ENCODE measurements at regions not wholly inside any gene's neighbourhood (a gene's known extent, or its start where the extent isn't known, plus 50 kb on each side); places are given as distances from the start of the nearest gene placed in this dataset.
"Not testable (repeated sequence)": the region's sequence is repeated elsewhere in the genome, so short reads cannot be mapped to it uniquely, and the experiment has no call there.

DNA sequence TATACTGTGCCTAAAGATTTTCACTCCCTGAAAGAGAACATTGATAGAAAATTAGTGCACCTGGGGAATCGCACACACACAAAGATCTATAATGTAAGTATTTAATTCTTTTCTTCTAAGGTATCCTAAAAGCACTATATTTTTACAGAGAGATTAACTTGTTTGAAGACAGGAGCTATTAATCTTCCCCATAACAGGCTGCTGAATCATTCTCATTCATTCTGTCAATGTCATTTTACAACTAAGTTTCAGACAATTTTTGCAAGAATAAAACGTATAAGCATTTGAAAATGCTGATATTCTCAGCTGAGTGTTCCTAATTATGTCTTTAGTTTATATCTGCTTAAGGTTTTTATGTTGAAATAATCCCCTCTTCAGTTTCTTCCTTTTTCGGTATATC is 776.7 kb downstream of the NXPH1 start:
- DNase-seq (ENCODE audit: low spot score) = no peak

DNA sequence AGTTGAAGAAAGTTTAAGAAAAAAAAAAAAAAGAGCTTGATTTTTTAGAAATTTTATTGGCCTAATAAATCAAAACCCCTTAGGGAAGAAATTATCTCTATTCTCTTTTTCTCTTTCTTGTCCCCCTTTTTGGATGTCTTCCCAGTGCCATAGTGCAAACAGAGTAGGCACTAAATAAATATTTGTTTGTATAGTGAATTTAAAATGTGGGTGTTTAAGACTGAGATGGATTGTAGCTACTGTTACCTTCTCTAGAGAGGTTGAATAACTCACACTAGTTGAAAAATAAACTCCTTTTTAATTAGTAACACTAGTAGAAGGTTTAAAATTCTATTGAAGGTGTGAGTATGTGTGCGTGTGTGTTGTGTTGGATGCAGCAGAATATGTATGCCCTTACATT is 783.8 kb downstream of the NXPH1 start:
- DNase-seq (ENCODE audit: low spot score) = no peak

DNA sequence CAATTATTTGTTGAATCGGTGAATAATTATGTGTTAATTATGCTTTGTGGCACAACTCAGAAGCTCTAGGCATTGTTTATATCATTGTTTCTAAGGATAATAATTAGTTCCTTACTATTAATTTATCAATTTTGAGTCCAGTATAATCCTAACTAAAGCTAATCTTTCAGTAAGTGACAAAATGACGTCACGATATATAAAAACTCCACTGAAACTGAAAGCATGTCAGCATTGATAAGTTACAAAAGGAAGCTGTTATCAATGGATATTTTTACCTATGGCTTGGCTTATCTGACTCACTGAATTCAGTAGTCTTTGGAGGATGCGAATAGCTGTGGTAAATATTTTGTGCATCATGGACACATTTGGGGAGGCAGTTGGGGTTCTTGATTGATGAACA is 793.1 kb downstream of the NXPH1 start:
- no peak for DNase-seq (ENCODE audit: low spot score)

DNA sequence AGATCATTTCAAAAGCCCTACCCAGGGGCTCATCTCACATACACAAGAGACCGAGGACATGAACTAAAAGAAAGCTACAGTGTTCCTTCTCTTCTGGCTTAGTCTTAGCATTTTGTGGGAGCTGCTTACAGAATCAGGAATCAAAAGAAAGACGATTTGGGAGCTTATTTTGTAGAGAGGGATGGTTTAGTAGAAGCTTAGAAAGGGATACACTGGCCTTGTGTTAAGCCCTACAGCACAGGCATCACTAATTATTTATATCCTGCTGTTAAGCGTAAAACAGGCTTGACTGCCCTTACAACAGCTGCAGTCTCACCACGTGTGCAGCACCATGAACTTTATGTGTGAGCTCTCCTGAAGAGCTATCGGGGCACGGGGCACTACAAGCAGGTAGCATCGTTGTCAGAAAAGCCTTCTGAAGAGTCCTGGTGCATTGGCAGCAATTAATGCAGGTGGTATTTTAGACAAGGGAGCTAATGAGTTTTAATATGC is 798.3 kb downstream of the NXPH1 start:
- no peak for DNase-seq (ENCODE audit: low spot score)

DNA sequence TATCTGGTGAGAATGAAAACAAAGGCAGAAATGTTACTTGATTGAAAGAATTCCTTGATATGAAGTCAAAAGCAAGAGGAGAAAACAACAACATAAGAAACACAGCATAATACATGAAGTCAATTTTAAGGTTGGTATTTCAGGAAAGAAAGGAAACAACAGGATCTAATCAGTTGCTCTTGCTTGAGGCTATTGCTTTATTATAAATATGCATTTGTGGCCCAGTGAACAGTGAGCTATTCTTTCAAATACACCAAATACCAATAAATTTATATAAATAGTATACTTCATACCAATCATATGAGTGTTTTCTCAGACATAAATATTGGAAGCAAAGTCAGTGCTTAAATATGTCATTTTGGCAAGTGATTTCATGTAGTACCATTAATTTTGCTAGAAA is 806.6 kb downstream of the NXPH1 start:
- DNase-seq (ENCODE audit: low spot score) = no peak

DNA sequence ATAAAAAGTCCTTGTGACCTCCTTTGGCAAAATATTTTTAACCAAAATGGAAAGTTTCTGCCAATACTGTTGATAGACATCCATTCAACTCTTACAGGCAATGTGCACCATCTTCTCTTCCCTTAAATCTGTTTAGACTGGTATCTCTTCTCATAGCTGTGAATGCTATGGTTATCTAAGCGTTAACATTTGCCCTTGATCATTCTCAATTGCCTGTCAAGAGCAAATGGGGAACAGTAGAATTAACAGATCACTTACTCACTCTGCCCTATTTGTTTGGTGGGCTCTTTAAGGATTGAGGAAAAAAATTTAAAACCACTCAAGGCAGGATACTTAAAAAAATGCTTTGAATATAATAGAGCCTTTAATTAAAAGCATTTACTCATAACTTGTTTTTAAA is 808.4 kb downstream of the NXPH1 start:
- DNase-seq (ENCODE audit: low spot score) = no peak

DNA sequence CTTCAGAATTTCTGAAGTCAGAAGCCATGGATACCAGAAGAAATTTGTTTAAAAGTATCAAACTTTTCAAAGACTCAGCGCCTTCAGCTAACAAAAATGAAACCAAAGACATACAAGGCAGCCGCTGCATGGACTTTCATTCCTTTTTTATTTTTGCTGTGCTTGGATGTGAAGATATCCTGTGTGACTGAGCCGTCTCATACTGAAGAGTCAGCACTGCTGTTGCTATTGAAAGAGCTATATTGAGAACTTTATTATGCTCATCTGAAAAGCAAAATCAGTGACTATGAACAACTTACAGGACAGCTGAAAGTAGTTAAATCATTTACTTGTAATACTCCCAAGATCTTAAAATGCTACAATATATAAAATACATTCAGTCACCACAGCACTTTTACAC is 809.2 kb downstream of the NXPH1 start:
- no peak for DNase-seq (ENCODE audit: low spot score)

DNA sequence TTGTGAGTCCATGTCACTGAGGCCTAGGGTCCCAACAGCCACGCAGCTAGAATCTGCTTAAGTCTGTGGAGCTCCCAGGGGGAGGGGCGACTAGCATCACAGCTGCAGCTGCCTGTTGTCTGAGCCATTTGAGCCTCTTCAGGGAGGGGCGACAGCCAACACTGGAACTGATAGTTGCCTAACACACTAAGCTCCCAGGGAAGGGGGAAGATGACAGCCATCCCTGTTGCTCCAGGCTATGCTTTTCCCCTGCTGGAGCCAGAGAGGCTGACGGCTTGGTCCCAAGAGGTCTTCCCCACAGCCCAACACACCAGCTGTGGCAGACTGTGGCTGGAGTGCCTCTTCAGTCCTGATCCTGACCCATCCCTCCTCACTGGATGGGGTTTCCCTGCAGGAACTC is 817.5 kb downstream of the NXPH1 start:
- no peak for DNase-seq (ENCODE audit: low spot score)

DNA sequence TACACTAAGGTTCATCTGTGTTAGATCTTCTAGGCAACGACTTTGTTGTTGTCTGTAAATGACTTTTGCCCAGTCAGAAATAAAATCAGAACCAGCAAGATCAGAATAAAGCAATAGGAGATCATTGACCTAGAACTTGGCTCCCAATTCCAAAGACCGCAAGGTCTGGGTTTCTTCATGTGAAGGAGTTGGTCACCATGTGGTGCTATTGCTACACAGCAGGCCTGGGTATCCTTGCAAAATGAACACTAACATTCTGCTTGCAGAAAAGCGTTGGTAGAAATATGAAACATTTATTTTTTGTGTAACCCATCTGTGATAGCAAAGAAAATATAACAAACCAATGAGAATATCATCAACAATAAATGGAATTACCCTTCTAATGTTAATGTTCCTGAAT is 831.0 kb downstream of the NXPH1 start:
- no peak for DNase-seq (ENCODE audit: low spot score)

DNA sequence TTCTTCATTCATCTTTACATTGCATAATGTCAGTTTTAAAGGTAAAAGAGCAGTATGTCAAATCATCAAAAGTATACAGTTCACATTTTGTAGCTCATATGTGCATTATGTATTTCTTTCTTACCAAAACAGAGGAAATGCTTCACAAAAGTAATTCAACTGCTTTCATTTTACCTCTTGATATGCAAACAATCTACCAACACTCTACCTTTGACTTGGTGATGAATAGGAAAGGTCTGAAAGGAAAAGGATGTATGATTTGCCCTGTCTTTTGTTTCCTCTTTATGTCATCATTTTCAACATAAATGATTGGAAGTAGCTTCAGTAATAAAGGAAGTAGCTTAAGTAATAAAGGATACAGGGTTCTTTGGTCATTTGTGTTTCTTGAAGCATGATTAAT is 846.7 kb downstream of the NXPH1 start:
- no peak for DNase-seq (ENCODE audit: low spot score)

DNA sequence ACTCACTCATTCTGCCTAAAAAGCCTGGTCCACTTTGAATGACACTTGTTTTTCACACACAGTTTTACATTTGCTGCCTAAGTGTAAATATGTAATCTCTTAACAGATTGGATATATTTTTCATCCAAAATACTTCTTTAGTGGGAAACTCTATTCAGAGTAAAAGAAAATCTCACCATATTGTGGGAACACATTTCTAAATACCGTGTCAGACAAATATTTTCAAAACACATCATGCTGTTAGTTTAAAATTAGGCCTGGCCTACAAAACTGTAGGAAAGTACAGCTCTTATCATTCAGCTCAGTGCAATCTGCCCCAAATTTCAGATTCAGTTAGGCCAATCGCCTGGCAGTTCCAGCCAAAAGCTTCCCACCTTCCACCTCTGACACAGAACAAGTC is 849.8 kb downstream of the NXPH1 start:
- no peak for DNase-seq (ENCODE audit: low spot score)

DNA sequence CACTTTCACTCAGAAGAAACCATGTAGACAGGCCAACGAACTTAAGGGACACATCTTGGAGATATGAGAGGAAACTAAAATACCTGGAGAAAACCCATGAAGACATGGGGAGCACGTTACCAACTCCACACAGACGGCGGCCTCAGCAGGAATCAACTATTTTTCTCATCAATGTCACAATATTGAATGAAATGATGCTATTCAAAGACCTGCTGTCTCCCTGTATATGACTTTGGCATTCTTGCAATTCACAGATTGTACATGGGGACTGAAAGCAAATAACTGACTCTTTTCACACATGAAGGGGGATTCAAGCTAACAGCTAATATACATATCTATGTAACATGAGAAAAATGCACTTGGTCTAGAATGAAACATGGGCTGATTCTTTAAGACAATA is 869.0 kb downstream of the NXPH1 start:
- no peak for DNase-seq (ENCODE audit: low spot score)

DNA sequence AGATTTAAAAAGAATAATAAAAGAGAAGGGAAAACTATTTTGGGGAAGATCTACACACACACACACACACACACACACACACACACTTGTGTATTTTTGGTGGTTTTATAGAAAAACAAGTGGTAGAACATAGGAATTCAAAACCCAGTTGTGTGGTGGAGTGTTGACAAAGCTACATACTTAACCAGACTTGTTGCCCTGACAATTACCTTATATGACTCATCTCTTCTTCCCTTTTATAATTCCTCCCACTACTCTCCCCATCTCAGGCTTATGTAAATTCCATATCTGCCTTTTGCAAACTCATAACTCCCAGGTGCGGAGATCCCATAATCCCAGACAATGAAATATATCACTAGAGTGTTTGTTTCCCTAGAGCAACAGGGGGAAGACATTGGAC is 873.7 kb downstream of the NXPH1 start:
- peak; percentile 16 for DNase-seq (ENCODE audit: low spot score)

DNA sequence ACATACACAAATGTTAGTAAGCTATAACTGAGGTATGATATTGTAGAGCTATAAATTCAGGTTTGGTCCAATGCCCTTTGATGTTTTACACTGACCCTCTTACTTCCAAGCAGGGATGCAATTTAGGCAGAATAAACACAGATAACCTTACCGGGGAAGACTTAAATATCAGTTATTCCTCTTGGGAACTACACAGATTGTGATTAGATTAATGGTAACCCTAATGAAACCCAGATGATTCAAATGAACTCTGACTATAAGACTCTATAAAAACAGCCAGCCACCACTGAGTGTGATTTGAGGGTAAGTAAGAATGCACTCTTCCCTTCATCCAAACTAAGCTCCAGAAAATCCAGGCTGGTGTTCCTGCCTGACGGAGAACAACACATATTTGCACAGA is 891.1 kb downstream of the NXPH1 start:
- DNase-seq (ENCODE audit: low spot score) = no peak

DNA sequence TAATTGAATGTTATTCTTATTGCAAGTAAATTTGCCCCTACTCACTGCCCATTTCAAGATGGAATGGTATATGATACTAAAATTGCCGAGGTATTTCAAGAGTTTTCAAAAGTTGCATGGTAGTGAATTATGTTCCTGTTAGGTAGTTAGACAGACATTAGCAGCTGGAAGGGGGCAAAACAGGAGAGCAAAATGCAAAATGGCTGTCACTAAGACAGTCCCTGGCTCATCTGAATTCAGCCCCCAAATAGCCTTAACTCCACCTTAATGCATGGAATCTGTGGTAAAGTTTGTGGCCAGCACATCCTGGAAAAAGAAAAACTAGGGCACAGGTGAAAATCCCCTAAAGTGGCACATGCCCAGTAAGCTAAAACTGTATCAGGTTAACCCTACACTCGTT is 894.9 kb downstream of the NXPH1 start:
- no peak for DNase-seq (ENCODE audit: low spot score)

DNA sequence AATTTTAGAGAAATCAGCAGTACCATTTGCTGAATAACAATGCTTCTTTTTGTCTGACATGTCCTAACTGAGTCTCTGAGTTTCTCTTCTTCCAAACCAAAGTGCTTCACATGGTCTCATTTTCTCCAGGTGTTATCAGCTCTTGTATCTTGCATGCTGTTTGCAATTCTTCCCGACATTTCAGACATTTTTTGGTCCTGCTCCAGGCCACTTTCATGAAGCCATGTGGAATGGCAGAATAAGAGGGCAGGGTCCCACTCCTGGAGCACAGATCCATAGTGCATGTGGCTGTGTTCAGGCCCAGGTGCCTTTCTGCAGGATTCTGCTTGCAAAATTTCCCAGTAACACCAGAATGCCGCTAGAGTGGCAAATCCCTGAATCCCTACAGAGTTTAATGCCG is 916.2 kb downstream of the NXPH1 start:
- DNase-seq (ENCODE audit: low spot score) = no peak

DNA sequence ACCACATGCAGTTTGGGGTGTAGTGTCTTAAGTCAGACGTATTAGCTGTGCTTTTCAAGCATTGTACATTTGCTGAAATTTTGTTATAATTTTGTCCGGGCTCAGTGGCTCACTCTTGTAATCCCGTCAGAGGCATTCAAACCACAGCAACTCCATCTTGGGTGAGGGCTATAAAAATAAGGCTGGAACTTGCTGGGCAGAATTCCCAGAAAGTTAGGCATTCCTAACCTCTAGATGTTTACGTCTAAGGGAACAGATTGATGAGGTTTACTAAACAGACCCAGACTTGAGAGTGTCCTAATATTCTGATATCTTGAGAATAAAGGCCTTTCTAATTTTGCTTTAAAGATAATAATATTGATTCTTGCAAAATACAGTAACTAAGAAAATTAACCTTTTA is 957.8 kb downstream of the NXPH1 start:
- no peak for DNase-seq (ENCODE audit: low spot score)

DNA sequence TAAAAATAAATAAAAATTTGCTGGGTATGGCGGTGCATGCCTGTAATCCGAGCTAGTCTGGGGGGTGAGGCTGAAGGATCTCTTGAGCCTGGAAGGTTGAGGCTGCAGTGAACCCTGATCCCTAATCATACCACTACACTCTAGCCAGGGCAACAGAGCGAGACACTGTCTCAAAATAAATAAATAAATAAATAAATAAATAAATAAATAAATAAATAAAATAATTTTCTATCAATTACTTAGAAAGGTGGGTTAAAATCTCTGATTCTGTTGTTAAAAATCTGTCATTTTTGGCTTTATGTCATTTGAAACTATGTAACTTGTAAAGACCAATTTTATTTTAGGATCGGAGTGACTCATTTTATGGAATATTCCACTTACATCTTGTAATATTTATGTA is 958.6 kb downstream of the NXPH1 start:
- DNase-seq (ENCODE audit: low spot score) = no peak

DNA sequence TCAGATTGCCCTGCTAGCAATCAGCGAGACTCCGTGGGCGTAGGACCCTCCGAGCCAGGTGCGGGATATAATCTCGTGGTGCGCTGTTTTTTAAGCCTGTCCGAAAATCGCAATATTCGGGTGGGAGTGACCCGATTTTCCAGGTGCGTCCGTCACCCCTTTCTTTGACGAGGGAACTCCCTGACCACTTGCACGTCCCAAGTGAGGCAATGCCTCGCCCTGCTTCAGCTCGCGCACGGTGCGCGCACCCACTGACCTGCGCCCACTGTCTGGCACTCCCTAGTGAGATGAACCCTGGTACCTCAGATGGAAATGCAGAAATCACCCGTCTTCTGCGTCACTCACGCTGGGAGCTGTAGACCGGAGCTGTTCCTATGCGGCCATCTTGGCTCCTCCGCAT is 971.0 kb downstream of the NXPH1 start:
- DNase-seq (ENCODE audit: low spot score) = not testable (repeated sequence)

DNA sequence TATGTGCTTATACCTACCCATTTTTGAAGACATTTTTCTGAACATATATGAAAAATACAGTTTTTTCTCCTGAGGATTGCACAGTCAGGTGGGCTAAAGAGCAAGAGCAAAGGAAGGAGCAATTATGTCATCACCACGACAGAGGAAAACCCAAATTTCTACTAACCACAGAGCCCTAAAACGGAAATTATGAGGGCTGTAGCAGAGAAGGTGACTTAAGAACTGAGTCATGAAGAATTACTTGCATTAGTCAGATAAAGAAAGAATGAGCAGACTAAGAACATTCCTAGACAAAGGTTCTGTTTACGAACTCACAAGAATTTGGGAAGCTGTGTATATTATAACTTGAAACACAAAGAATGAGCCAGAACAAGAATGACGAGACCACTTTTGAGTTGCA is 974.4 kb downstream of the NXPH1 start:
- DNase-seq (ENCODE audit: low spot score) = no peak

DNA sequence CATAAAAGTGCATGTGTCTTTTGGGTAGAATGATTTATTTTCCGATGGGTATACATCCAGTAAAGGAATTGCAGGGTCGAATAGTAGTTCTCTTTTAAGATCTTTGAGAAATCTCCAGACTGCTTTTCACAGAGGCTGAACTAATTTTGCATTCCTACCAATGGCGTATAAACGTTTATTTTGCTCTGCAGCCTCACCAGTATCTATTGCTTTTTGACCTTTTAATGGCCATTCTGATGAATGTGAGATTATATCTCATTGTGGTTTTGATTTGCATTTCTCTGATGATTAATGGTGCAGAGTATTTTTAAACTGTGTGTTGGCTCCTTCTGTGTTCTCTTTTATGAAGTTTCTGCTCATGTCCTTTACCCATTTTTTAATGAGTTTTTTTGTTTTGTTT is 1020.1 kb downstream of the NXPH1 start:
- DNase-seq (ENCODE audit: low spot score) = no peak

DNA sequence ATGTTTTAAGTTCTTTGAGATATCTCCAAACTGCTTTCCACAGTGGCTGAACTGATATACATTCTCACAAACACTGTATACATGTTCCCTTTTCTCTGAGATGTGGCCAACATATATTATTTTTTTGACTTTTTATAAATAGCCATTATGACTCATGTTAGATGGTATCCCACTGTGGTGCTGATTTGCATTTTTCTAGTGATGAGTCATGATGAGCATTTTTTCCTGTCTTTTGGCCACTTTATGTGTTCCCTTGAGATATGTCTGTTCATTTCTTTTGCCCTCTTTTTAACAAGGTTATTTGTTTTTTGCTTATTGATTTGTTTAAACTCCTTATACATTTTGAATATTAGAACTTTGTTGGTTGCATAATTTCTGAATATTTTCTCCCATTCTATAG is 1055.1 kb downstream of the NXPH1 start:
- DNase-seq (ENCODE audit: low spot score) = no peak

DNA sequence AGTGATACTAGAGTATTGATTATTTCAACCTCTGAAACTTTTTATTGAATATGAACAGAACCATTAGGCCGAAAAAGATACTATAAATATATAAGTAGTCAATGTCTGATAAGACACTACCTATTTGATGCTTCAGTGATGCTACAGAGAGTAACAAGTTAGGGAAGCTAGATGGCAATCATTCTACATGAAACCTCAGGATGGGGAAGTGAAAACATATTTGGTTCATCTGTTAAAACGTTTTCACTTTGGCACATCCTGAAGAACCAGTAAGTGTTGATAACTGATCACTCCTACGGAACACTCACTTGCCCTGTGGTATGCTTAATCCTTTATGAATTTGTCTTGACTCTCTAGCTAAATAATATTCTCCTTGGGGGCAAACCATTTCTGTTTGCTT is 1064.9 kb downstream of the NXPH1 start:
- DNase-seq (ENCODE audit: low spot score) = no peak

DNA sequence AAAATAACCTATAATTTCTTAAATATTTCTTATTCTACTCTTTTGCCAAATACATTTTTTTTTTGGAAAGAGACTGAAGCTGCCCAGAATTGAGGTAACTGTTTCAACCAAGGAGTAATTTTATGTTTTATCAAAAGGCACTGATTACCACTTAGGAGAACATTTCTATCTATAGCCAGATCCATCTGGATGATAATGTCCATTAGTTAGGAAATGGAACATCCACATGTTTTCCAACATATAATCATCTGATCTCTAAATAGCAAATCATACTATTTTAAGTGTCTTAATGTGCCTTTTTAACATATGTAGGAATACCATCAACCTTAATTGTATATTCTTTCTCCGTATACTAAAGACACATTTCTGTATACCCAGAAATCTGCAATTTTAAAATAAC is 1068.9 kb downstream of the NXPH1 start:
- no peak for DNase-seq (ENCODE audit: low spot score)

DNA sequence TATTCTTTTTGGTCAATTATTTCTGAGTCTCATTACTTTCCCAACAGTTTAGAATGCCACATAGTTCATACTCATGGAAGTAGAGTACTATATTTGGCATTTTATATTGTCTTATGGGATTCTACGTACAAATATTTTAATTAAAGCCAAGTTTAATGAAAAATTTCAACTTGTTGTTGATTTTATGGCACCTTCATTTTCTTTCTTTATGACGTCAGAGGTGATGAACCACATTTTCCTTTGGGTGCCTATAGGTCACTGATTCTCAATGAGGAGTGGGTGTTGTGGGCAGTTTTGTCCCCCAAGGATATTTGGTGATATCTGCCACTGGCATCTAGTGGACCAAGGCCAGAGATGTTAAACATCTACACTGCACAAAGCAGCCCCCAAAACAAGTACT is 1071.3 kb downstream of the NXPH1 start:
- DNase-seq (ENCODE audit: low spot score) = no peak

All from HT-29 (cell line).